Cardiac fibroblast (primary cell): ENCODE measurements at regions not wholly inside any gene's neighbourhood (a gene's known extent, or its start where the extent isn't known, plus 50 kb on each side); places are given as distances from the start of the nearest gene placed in this dataset.

ENCODE experiments used
- DNase-seq, 2 donors: peaks; one replicate each; pipeline versions ENCODE4 v3.0.0 to v3.0.0-alpha.2; 2010; ENCODE audit warnings: low read depth in 2 of 2
- H3K4me3 ChIP-seq, 2 donors: replicated peaks in 1 of 2; 1 replicate in 1 of 2; 2 replicates in 1 of 2; pipeline ENCODE4 v1.5.1; 2011; ENCODE audit warnings: low read depth in 2 of 2, low read length in 2 of 2, mild to moderate bottlenecking in 2 of 2, moderate library complexity in 1 of 2
- TF ChIP-seq, protein P1 (sequence below): IDR thresholded peaks from one replicate; pipeline ENCODE4 v1.5.1; 2011; ENCODE audit warnings: low read depth, mild to moderate bottlenecking, low read length, inconsistent platforms

DNA sequence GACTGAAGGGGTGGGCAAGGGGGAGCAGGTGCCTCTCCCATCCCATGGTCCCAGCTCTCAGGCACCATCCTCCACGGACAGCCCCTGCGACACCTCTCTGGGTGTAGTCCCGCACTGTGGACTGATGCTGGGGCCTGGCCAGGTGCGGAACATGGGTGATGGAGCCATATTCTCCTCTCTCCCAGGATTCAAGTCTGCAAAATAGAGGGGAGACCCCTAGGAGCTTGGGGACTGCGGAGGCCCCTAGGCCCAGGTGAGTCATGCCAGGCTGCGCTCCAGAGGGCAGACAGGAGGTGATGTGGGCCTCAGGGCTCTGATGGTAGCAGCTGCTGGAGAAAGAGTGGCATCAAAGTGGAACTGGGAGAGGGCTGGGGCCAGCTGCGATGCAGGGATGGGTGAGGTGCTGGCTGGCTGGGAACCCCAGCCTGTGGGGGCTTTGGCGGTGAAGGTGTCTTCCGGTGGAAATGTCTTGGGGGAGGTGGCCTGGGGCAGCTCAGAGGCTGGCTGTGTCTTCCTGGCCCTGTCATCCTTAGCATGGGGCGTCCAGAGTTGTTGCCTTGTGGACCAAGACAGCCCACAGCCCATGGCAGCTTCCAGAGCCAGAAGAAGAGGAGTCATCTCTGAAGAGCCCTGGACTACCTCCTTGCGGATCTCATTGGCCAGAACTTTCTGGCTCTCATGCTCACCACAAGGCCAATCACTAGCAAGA lies 149.1 kb downstream of the KIF26A start:
- DNase-seq: no peak
- H3K4me3 ChIP-seq: no peak overlapping the region
- TF ChIP-seq, protein P1, sequence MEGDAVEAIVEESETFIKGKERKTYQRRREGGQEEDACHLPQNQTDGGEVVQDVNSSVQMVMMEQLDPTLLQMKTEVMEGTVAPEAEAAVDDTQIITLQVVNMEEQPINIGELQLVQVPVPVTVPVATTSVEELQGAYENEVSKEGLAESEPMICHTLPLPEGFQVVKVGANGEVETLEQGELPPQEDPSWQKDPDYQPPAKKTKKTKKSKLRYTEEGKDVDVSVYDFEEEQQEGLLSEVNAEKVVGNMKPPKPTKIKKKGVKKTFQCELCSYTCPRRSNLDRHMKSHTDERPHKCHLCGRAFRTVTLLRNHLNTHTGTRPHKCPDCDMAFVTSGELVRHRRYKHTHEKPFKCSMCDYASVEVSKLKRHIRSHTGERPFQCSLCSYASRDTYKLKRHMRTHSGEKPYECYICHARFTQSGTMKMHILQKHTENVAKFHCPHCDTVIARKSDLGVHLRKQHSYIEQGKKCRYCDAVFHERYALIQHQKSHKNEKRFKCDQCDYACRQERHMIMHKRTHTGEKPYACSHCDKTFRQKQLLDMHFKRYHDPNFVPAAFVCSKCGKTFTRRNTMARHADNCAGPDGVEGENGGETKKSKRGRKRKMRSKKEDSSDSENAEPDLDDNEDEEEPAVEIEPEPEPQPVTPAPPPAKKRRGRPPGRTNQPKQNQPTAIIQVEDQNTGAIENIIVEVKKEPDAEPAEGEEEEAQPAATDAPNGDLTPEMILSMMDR: no peak

DNA sequence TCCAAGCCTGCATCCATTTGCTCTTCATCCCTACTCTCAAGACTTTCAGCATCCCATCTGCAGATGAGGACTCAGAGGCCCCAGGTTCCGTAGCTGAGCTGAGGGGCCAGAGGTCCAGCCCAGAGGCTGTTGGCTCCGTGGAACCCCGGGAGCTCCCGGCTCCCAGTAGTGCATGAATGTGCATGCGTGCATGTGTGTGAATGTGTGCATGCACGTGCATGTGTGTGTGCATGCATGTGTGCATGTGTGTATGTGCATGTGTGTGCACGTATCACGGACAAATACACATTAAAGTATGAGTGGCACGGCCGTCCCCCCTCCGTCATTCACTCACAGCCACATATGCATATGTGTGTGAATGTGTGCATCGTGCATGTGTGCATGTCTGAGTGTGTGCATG lies 149.9 kb downstream of the KIF26A start:
- DNase-seq: no peak
- H3K4me3 ChIP-seq: no peak overlapping the region
- TF ChIP-seq, protein P1: no peak

GRCh38 chr14:104289507-104289906 lies 151.1 kb downstream of the KIF26A start:
- no peak overlapping the region for H3K4me3 ChIP-seq
- TF ChIP-seq, protein P1: no peak
- no peak for DNase-seq

GRCh38 chr14:104290058-104290667 lies 151.8 kb downstream of the KIF26A start:
- TF ChIP-seq, protein P1: no peak
- H3K4me3 ChIP-seq: no peak overlapping the region
- no peak for DNase-seq

DNA sequence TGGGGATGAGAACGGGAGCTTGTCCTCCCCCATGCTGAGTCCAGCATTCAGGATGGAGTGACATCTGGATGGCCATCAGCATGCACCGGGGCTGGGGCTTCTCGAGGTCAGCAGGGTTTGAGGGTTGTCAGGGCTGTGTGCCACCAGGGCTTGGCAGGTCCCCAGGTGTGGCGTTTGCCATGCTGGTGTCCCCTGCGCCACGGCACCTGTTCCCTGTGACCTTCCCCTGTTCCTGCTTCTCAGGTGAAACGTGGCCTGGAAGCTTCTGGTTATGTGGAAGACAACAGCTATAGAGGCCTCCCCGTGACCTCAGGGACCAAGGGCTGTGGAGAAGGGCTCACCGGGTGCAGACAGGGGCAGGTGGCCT lies 152.4 kb downstream of the KIF26A start:
- TF ChIP-seq, protein P1: no peak
- no peak for DNase-seq
- H3K4me3 ChIP-seq: no peak overlapping the region

GRCh38 chr14:104291123-104292000 lies 153.0 kb downstream of the KIF26A start:
- DNase-seq: no peak
- no peak overlapping the region for H3K4me3 ChIP-seq
- TF ChIP-seq, protein P1: no peak
